ENCODE measurements at regions not wholly inside any gene's neighbourhood (a gene's known extent, or its start where the extent isn't known, plus 50 kb on each side); places are given as distances from the start of the nearest gene placed in this dataset.

DNA sequence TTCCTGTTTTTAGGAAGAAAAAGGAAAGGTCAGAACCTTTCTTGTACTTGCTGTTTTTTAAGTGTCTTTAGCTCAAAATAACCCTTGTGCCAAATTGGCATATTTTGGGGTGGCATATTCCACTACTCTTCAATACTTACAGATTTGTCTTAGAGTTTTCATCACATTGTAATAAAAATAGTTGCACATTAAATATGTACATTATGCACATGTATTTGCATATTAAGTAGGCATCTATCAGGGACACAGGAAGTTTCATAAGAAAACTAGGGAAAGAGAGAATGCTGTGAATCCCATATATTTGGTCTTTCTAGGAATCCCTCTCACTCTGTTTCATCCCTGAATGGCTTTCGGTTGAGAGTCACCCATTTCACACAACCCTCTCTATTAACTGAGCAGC, 139.6 kb downstream of the LARP7 start:
- TF ChIP-seq POLR2A (IDR thresholded peaks at IDR 0.05; ENCODE audit: low read depth, low read length) (no peak), TAF1 (IDR thresholded peaks at IDR 0.05; ENCODE audit: borderline replicate concordance, low read depth, low read length) (no peak), POLR2AphosphoS5 (IDR thresholded peaks at IDR 0.05; ENCODE audit: low read depth, low read length) (no peak)
- DNase-seq (ENCODE audit: insufficient read length) (no peak), FAIRE-seq (no peak)

DNA sequence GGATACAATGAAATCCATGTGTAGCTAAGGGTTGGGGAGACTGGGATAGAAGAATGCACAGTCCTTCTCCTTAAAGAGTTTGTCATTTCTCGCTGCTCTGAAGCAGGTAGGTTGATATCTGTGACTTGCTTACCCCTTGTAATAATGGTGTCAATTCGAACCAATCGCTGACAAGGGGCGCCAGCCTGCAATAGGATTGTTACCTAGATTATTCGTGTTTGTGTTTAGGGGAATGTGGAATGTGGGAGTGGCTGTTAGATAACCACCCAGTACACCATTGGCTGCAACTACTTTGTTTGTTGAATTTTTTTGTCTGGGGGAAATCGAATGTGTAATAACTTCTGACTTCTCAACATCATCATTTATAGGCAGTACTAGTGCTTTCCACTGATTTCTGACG, 141.6 kb downstream of the LARP7 start:
- DNase-seq (ENCODE audit: insufficient read length): no peak
- no peak for TF ChIP-seq POLR2AphosphoS5 (IDR thresholded peaks at IDR 0.05; ENCODE audit: low read depth, low read length)
- TF ChIP-seq POLR2A (IDR thresholded peaks at IDR 0.05; ENCODE audit: low read depth, low read length): no peak
- TF ChIP-seq TAF1 (IDR thresholded peaks at IDR 0.05; ENCODE audit: borderline replicate concordance, low read depth, low read length): no peak
- no peak for FAIRE-seq

DNA sequence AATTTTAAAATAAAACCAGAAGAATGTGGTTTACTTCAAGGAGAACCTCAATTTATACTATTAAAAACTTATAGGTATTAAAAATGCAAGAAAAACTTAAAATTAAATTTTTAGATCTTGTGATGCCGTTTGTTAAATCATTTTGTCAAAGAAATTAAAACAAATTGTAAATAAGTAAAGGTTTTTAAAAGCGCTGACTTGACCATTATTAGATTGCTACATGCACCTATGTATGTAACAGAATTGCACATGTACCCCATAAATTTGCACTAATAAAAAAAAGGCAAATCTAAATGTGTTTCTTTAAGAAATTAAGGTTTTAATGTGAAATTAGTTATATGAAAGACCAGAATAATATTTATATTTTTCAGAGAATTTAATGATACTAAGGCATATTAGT, 156.1 kb downstream of the LARP7 start:
- FAIRE-seq (no peak), DNase-seq (ENCODE audit: insufficient read length) (no peak)
- no peak for TF ChIP-seq TAF1 (IDR thresholded peaks at IDR 0.05; ENCODE audit: borderline replicate concordance, low read depth, low read length)
- no peak for TF ChIP-seq POLR2A (IDR thresholded peaks at IDR 0.05; ENCODE audit: low read depth, low read length)

DNA sequence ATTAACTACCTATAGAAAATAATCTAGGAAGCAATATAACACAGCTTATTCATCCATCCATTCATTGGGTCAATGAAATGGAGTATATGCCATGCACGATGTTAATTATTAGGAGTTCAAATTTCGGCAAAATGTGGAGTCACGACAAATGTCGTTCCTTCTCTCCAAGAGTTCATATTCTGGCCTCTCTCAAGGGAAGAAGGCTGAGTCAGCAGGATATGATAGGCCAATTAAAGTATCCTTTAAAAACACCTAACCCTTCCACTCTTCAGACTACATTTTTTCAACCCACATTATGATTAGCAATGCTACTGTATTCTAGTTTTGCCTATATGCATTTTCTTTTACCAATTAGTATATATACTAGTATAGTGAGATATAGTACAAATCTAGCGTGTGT, 163.1 kb downstream of the LARP7 start:
- TF ChIP-seq POLR2A (IDR thresholded peaks at IDR 0.05; ENCODE audit: low read depth, low read length): no peak
- no peak for TF ChIP-seq POLR2AphosphoS5 (IDR thresholded peaks at IDR 0.05; ENCODE audit: low read depth, low read length)
- no peak for TF ChIP-seq TAF1 (IDR thresholded peaks at IDR 0.05; ENCODE audit: borderline replicate concordance, low read depth, low read length)
- no peak for FAIRE-seq

DNA sequence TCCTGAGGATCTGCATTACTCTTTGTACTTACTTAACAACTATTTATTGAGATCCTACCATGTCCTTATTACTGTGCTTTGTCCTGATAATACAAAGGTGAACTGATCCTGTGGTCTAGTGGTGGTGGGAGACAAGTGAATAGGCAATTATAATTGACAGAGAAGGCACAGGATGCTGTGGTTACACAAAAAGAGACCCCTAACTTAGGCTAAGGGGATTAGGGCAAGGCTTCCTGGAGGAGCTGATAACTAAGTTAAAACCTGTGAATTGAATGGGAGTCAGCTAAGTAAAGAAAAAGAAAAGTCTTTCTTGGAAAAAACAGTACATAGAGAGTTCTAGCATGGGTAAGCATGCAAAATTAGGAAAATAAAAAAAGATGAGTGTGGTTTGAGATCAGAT, 164.4 kb downstream of the LARP7 start:
- FAIRE-seq (no peak), DNase-seq (ENCODE audit: insufficient read length) (no peak)
- TF ChIP-seq TAF1 (IDR thresholded peaks at IDR 0.05; ENCODE audit: borderline replicate concordance, low read depth, low read length) (no peak), POLR2A (IDR thresholded peaks at IDR 0.05; ENCODE audit: low read depth, low read length) (no peak), POLR2AphosphoS5 (IDR thresholded peaks at IDR 0.05; ENCODE audit: low read depth, low read length) (no peak)

More for the DNA sequence above, 163.1 kb downstream of the LARP7 start:
- DNase-seq (ENCODE audit: insufficient read length): no peak

DNA sequence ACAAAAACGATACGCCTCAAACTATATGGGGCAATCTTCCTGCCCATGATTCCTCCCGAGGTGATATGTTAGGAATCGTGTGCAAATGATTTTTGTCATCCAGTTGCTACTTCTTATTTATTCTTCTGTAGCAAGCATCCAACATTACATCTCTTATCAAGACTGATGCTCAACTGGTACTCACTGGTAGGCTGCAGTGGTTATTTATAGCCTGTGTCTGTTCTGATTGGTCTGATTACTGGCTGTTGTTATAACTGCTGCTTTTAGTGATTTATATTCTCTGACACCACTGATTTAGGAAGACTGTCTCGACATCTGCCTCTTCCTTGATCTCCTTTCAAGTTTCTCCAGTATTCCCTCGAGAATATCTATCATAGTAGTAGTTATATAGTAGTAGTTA, 165.8 kb downstream of the LARP7 start:
- DNase-seq (ENCODE audit: insufficient read length): no peak
- TF ChIP-seq POLR2A (IDR thresholded peaks at IDR 0.05; ENCODE audit: low read depth, low read length) (no peak), TAF1 (IDR thresholded peaks at IDR 0.05; ENCODE audit: borderline replicate concordance, low read depth, low read length) (no peak)
- FAIRE-seq: no peak

DNA sequence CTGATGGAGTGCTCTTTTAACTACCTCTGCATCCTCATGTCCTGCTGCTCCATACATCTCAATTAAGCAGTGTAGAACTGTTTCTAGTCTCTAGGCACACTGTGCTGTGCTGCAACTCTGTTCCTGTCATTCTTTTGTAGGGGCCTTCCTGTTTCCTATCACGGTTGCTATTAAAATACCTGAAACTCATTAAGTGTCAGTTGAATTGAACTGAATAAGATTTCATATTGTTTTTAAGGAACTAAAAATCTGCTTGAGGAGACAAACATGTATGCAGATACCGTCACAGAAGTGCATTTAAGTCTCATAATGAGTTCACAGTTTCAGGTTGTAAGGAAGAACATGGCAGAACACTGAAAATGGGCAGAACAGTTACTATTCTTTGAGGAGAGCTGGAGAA, 170.1 kb downstream of the LARP7 start:
- peak; percentile 54 for FAIRE-seq
- TF ChIP-seq POLR2AphosphoS5 (IDR thresholded peaks at IDR 0.05; ENCODE audit: low read depth, low read length): no peak
- TF ChIP-seq POLR2A (IDR thresholded peaks at IDR 0.05; ENCODE audit: low read depth, low read length): no peak
- no peak for TF ChIP-seq TAF1 (IDR thresholded peaks at IDR 0.05; ENCODE audit: borderline replicate concordance, low read depth, low read length)
- no peak for DNase-seq (ENCODE audit: insufficient read length)

DNA sequence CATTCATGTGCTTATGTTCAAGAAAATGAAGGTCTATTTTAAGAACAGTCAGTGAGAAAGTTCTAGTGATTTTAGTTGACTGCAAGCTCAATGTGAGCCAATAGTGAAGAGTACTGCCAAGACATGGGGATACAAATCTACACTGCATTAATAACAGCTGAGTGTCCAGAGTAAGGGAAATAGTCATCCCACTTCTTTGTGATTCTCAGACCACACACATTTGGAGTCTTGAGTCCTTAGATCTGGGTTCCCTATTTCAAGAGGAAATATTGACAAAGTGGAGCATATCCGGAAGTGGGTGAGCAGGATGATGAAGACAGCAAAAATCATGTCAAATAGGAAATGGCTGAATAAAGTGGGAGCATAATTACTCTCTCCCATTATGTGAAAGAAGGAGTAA, 171.1 kb downstream of the LARP7 start:
- FAIRE-seq: no peak
- DNase-seq (ENCODE audit: insufficient read length): no peak
- no peak for TF ChIP-seq POLR2AphosphoS5 (IDR thresholded peaks at IDR 0.05; ENCODE audit: low read depth, low read length)
- no peak for TF ChIP-seq POLR2A (IDR thresholded peaks at IDR 0.05; ENCODE audit: low read depth, low read length)
- no peak for TF ChIP-seq TAF1 (IDR thresholded peaks at IDR 0.05; ENCODE audit: borderline replicate concordance, low read depth, low read length)

DNA sequence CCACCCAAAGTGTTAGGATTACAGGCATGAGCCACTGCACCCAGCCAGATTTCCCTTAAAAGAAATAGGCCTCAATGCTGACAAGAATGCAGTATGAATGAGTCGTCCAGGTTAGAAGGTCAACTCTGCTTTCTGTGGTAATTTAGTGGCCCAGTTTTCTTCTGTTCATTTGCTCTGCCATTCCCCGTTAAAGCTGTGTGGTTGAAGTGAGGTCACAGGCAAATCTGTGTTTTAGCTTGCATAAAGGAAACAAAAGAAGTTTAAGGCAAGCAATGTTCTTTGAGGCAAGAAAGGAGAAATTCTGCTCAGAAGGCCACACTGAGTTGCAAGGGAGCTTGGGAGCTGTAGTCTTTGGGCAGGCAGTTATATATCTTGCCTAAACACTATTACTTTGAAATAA, 176.8 kb downstream of the LARP7 start:
- FAIRE-seq (peak; percentile 40), DNase-seq (ENCODE audit: insufficient read length) (no peak)
- TF ChIP-seq TAF1 (IDR thresholded peaks at IDR 0.05; ENCODE audit: borderline replicate concordance, low read depth, low read length) (no peak), POLR2A (IDR thresholded peaks at IDR 0.05; ENCODE audit: low read depth, low read length) (no peak), POLR2AphosphoS5 (IDR thresholded peaks at IDR 0.05; ENCODE audit: low read depth, low read length) (no peak)

DNA sequence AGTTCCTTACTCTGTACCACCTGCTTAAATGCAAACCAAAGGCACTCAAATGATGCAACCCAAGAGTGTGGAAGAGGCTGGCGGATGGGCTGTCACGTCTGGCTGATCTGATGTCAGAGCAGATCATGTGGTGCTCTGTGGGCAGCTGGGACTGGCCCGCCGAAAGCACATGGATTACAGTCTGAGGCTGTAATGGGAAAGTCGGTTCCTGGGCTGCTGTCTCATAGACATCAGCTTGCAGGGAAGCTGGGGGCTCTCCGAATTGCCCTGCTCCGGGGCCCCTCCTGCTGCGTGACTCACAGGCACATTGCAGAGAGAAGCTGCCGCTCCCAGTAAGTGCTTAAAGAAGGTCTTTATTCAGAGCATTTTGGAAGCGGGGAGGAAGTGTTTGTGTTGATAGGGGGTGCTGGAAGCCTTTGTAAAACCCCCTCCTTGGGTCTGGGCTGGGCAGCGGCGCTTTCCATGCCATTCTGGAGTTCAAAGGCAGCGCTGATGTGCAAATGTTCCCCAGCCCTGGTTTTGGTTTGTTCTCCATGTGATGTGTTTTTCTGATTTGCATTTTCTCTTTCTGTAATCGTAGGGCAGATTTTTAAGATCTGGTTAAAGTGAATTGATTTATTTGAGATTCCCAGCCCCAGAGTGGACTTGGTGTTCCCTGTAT, 181.1 kb downstream of the LARP7 start:
- FAIRE-seq: peak; percentile 95
- TF ChIP-seq TAF1 (IDR thresholded peaks at IDR 0.05; ENCODE audit: borderline replicate concordance, low read depth, low read length) (peak; percentile 44; the same call in 1 of the 2 replicates), POLR2AphosphoS5 (IDR thresholded peaks at IDR 0.05; ENCODE audit: low read depth, low read length) (peak; percentile 69), POLR2A (IDR thresholded peaks at IDR 0.05; ENCODE audit: low read depth, low read length) (peak; percentile 83)
- DNase-seq (ENCODE audit: insufficient read length): peak; percentile 50

DNA sequence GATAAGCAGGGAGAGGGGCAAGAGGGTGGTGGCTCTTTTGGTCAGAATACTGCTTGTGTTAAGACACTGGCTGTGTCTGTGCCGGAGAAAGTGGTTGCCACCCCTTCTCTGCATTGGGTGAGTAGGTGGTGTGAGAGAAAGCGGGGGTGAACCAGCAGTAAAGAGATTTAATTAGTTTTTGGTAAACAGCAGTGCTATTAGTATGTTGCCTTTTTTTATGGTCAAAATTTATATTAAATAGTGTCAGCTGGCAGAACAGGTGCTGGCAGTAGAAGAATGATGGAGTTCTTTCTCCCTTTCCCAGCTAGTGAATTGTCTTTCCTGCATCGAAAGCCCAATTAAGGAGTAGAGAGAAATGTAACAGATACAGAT, 181.6 kb downstream of the LARP7 start:
- peak; percentile 66 for FAIRE-seq
- no peak for DNase-seq (ENCODE audit: insufficient read length)
- TF ChIP-seq TAF1 (IDR thresholded peaks at IDR 0.05; ENCODE audit: borderline replicate concordance, low read depth, low read length) (no peak), POLR2A (IDR thresholded peaks at IDR 0.05; ENCODE audit: low read depth, low read length) (no peak), POLR2AphosphoS5 (IDR thresholded peaks at IDR 0.05; ENCODE audit: low read depth, low read length) (no peak)

DNA sequence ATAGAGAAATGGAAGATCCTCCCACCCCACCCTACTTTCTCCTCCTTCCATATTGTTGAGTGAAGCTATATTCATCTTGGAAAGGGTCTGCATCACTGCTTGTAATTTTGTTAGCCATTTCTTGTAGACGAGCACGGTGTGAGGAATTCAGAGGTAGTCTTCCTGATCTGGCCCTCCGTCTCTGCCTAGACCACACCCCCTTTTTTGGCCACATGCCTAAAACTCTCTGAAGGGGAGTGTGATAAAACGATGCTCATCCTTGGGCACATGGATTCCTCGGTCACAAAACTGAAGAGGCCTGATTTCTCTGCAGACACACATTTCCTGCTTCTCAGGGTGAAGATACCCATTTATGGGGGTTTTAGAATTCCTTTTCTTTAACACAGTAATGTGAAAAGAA, 182.8 kb downstream of the LARP7 start:
- no peak for TF ChIP-seq TAF1 (IDR thresholded peaks at IDR 0.05; ENCODE audit: borderline replicate concordance, low read depth, low read length)
- TF ChIP-seq POLR2AphosphoS5 (IDR thresholded peaks at IDR 0.05; ENCODE audit: low read depth, low read length): no peak
- no peak for TF ChIP-seq POLR2A (IDR thresholded peaks at IDR 0.05; ENCODE audit: low read depth, low read length)
- FAIRE-seq (no peak), DNase-seq (ENCODE audit: insufficient read length) (no peak)
